Panc1 (cell line): ENCODE measurements at regions not wholly inside any gene's neighbourhood (a gene's known extent, or its start where the extent isn't known, plus 50 kb on each side); places are given as distances from the start of the nearest gene placed in this dataset.

Source experiments
- ATAC-seq: fragments of 200-7000 bp; cut with Tn5 transposase; 2 replicates; pipeline ENCODE4 v1.9.1; 2020; ENCODE audit warnings: mild to moderate bottlenecking, moderate library complexity
- BruUV-seq: library from RNA; stranded (reverse); fragments of 400-500 nt; replicated peaks from 2 replicates; lab custom pipeline; 2021; lab: Mats Ljungman, UMichigan
- CTCF ChIA-PET: fragments of 300-600 bp; sonication (Branson Sonifier 250); formaldehyde crosslinking; loops from one replicate; lab custom pipeline; 2022; ENCODE audit warnings: antibody characterized with exemption; lab: Charles Lee
- POLR2A ChIA-PET: fragments of 300-600 bp; sonication (Branson Sonifier 250); formaldehyde crosslinking; loops from one replicate; lab custom pipeline; 2022; ENCODE audit warnings: antibody characterized with exemption; lab: Charles Lee
- DNase-seq: peaks from one replicate; pipeline ENCODE4 v3.0.0-alpha.2; 2010; ENCODE audit warnings: low read depth, low spot score
- H3K27ac ChIP-seq: 2 replicates; pipeline ENCODE4 v1.5.1; 2011; ENCODE audit warnings: mild to moderate bottlenecking, low read length, inconsistent platforms
- H3K27me3 ChIP-seq: fragments of 200-500 bp; sonication (Bioruptor generic); 2 replicates; pipeline ENCODE4 v1.6.0; 2014; ENCODE audit warnings: low read length, inconsistent platforms; ENCODE audit not compliant: control insufficient read depth, insufficient read depth
- H3K36me3 ChIP-seq: fragments of 200-500 bp; sonication (Bioruptor generic); 2 replicates; pipeline ENCODE4 v1.5.1; 2014; ENCODE audit warnings: inconsistent platforms, mild to moderate bottlenecking, low read length, moderate library complexity; ENCODE audit not compliant: control insufficient read depth, insufficient read depth
- H3K4me1 ChIP-seq: 2 replicates; pipeline ENCODE4 v1.5.1; 2011; ENCODE audit warnings: inconsistent platforms, mild to moderate bottlenecking, low read length, moderate library complexity; ENCODE audit not compliant: control insufficient read depth, insufficient read depth
- H3K4me3 ChIP-seq, 2 experiments: 2 replicates each; pipeline ENCODE4 v1.5.1; 2011 to 2012; ENCODE audit warnings: low read depth in 2 of 2, low read length in 2 of 2, mild to moderate bottlenecking in 2 of 2, inconsistent platforms in 1 of 2, moderate library complexity in 1 of 2
- H3K9me3 ChIP-seq: fragments of 200-500 bp; sonication (Bioruptor generic); 2 replicates; pipeline ENCODE4 v1.5.1; 2014; ENCODE audit warnings: low read depth, mild to moderate bottlenecking, inconsistent platforms, low read length, moderate library complexity; ENCODE audit not compliant: control insufficient read depth, insufficient read depth
- CTCF ChIP-seq: fragments of 450-650 bp; IDR thresholded peaks from 2 replicates; pipeline ENCODE4 v1.5.1; 2017; ENCODE audit warnings: mild to moderate bottlenecking
- POLR2AphosphoS5 ChIP-seq: IDR thresholded peaks from 2 replicates; pipeline ENCODE4 v1.6.1; 2012; ENCODE audit warnings: mild to moderate bottlenecking, low read depth, low read length, moderate library complexity
- REST ChIP-seq, 2 experiments: IDR thresholded peaks; 2 replicates each; pipeline ENCODE4 v1.6.1; 2011 to 2012; ENCODE audit warnings: low read depth in 2 of 2, control low read depth in 1 of 2, low read length in 1 of 2, mild to moderate bottlenecking in 1 of 2, moderate library complexity in 1 of 2; ENCODE audit not compliant: insufficient read depth in 1 of 2
- SIN3A ChIP-seq: IDR thresholded peaks from 2 replicates; pipeline ENCODE4 v1.6.1; 2012; ENCODE audit warnings: low read depth, mild to moderate bottlenecking, low read length, moderate library complexity, borderline replicate concordance; ENCODE audit not compliant: insufficient read depth
- TCF7L2 ChIP-seq: IDR thresholded peaks from 2 replicates; pipeline ENCODE4 v1.6.1; 2011; ENCODE audit warnings: mild to moderate bottlenecking, low read depth, low read length, inconsistent platforms
- in situ Hi-C: cut with HindIII; loops from 2 replicates; pipeline ENCODE4 v1.10.0; 2016; ENCODE audit warnings: low sequenced_read_pairs, low pct_unique_long_range_greater_than_20kb
- intact Hi-C: fragments of 100-400 bp; cut with micrococcal nuclease; formaldehyde crosslinking; loops from one replicate; pipeline ENCODE4 v1.10.0; 2022; ENCODE audit not compliant: unreplicated experiment

GRCh38 chr7:115850774-115851173 lies 179.8 kb downstream of the TFEC start:
- TF ChIP-seq POLR2AphosphoS5 (no peak), TCF7L2 (no peak), REST (IDR thresholded peaks at IDR 0.05; ENCODE audit: insufficient read depth in 1 of 2, low read depth in 2 of 2, low read length in 1 of 2) (no peak), SIN3A (no peak), CTCF (no peak)
- H3K27ac ChIP-seq, result no peak overlapping the region
- BruUV-seq, result no TSS peak
- intact Hi-C loops, result loop anchor here (10.0 kb wide), 1 partner anchor 1766 kb away; no protein-coding TSS in a partner anchor
- no peak for ATAC-seq
- no peak for DNase-seq
- no peaks in the 10 kb centered on the region for H3K36me3 ChIP-seq
- H3K4me3 ChIP-seq, result no peak overlapping the region
- no peaks in the 10 kb centered on the region for H3K9me3 ChIP-seq
- POLR2A ChIA-PET, result no interaction called here
- CTCF ChIA-PET, result interaction anchor here (0.5 to 1.0 kb wide), 3 partner anchors 95 to 1516 kb away, joined by 3 to 4 read pairs (median 4); no protein-coding TSS in a partner anchor
- H3K4me1 ChIP-seq, result no peaks in the 10 kb centered on the region
- no peaks in the 10 kb centered on the region for H3K27me3 ChIP-seq
- in situ Hi-C loops, result no loop called here

- H3K9me3 ChIP-seq, result no peaks in the 10 kb centered on the region
- no peaks in the 10 kb centered on the region for H3K4me1 ChIP-seq
- ChIA-PET CTCF (no interaction called here), POLR2A (no interaction called here)
- BruUV-seq, result no TSS peak
- no peak for DNase-seq
- TF ChIP-seq TCF7L2, result no peak
- no peak for TF ChIP-seq SIN3A
- no peak for TF ChIP-seq POLR2AphosphoS5
- TF ChIP-seq REST (IDR thresholded peaks at IDR 0.05; ENCODE audit: insufficient read depth in 1 of 2, low read depth in 2 of 2, low read length in 1 of 2), result no peak
- no peak for TF ChIP-seq CTCF
- no peak overlapping the region for H3K27ac ChIP-seq
- in situ Hi-C loops (no loop called here), intact Hi-C loops (no loop called here)
- no peaks in the 10 kb centered on the region for H3K36me3 ChIP-seq
- no peak overlapping the region for H3K4me3 ChIP-seq
- no peak for ATAC-seq
- H3K27me3 ChIP-seq, result no peaks in the 10 kb centered on the region
Observed at GRCh38 chr7:115844857-115845256, 185.7 kb downstream of the TFEC start.
